GM23338 (cell line): ENCODE measurements at regions not wholly inside any gene's neighbourhood (a gene's known extent, or its start where the extent isn't known, plus 50 kb on each side); places are given as distances from the start of the nearest gene placed in this dataset.
A peak's percentile ranks its signal among the peaks of the same experiment; 100 is the strongest.

ENCODE experiments used
- ATAC-seq: fragments of 200-7000 bp; cut with Tn5 transposase; 3 replicates; pipeline ENCODE4 v1.9.1; 2020
- DNase-seq: peaks from one replicate; pipeline ENCODE4 v3.0.0-alpha.2; 2015; ENCODE audit warnings: low spot score
- H2AFZ ChIP-seq: fragments of 200-600 bp; sonication (generic); 2 replicates; pipeline ENCODE4 v1.8.0; 2016; ENCODE audit warnings: antibody characterized with exemption, mild to moderate bottlenecking, moderate library complexity
- H3F3A ChIP-seq: fragments of 200-600 bp; sonication (generic); replicated peaks from 2 replicates; pipeline ENCODE4 v1.8.0; 2017; ENCODE audit warnings: antibody characterized with exemption, mixed run types, low read depth
- H3K27ac ChIP-seq: fragments of 200-600 bp; sonication (generic); 2 replicates; pipeline ENCODE4 v1.6.1; 2016; ENCODE audit warnings: low read depth
- H3K27me3 ChIP-seq: fragments of 200-600 bp; sonication (generic); 2 replicates; pipeline ENCODE4 v1.8.0; 2016; ENCODE audit warnings: mild to moderate bottlenecking, mixed run types, moderate library complexity; ENCODE audit not compliant: insufficient read depth
- H3K36me3 ChIP-seq: fragments of 200-600 bp; sonication (generic); 2 replicates; pipeline ENCODE4 v1.8.0; 2016; ENCODE audit warnings: mild to moderate bottlenecking; ENCODE audit not compliant: insufficient read depth
- H3K4me1 ChIP-seq: fragments of 200-600 bp; sonication (generic); 2 replicates; pipeline ENCODE4 v1.8.0; 2016; ENCODE audit warnings: mild to moderate bottlenecking, moderate library complexity; ENCODE audit not compliant: insufficient read depth
- H3K4me2 ChIP-seq: fragments of 200-600 bp; sonication (generic); 2 replicates; pipeline ENCODE4 v1.7.1; 2017; ENCODE audit warnings: mixed run types
- H3K4me3 ChIP-seq: fragments of 200-600 bp; sonication (generic); 2 replicates; pipeline ENCODE4 v1.6.1; 2016; ENCODE audit warnings: mixed run types
- H3K79me2 ChIP-seq: fragments of 200-600 bp; sonication (generic); replicated peaks from 2 replicates; pipeline ENCODE4 v1.8.0; 2017; ENCODE audit warnings: mild to moderate bottlenecking; ENCODE audit not compliant: insufficient read depth
- H3K9me2 ChIP-seq: fragments of 200-600 bp; sonication (generic); 2 replicates; pipeline ENCODE4 v1.8.0; 2017; ENCODE audit not compliant: insufficient read depth
- H4K20me1 ChIP-seq: fragments of 200-600 bp; sonication (generic); replicated peaks from 2 replicates; pipeline ENCODE4 v1.8.0; 2017; ENCODE audit warnings: mild to moderate bottlenecking; ENCODE audit not compliant: insufficient read depth
- H3K27ac Mint-ChIP-seq: 2 replicates; pipeline ENCODE4 v1.8.0; 2020; ENCODE audit warnings: inconsistent platforms, mild to moderate bottlenecking, moderate library complexity, mixed read lengths
- H3K27me3 Mint-ChIP-seq: 3 replicates; pipeline ENCODE4 v1.8.0; 2022; ENCODE audit warnings: low read depth, mild to moderate bottlenecking, moderate library complexity, mixed read lengths, inconsistent platforms; ENCODE audit not compliant: insufficient read depth, poor library complexity
- H3K36me3 Mint-ChIP-seq: 3 replicates; pipeline ENCODE4 v1.8.0; 2021; ENCODE audit warnings: low read depth, mild to moderate bottlenecking, inconsistent platforms, moderate library complexity, mixed read lengths
- H3K4me1 Mint-ChIP-seq: 3 replicates; pipeline ENCODE4 v1.8.0; 2020; ENCODE audit warnings: mild to moderate bottlenecking, inconsistent platforms, mixed read lengths
- H3K4me3 Mint-ChIP-seq: 3 replicates; pipeline ENCODE4 v1.8.0; 2021; ENCODE audit warnings: moderate library complexity, mild to moderate bottlenecking, inconsistent platforms, mixed read lengths
- H3K9me3 Mint-ChIP-seq: 3 replicates; pipeline ENCODE4 v1.8.0; 2020; ENCODE audit warnings: moderate library complexity, mild to moderate bottlenecking, inconsistent platforms, mixed read lengths
- EZH2 ChIP-seq: fragments of 200-600 bp; sonication (generic); IDR thresholded peaks from one replicate; pipeline ENCODE4 v1.8.0; 2017; ENCODE audit warnings: antibody characterized with exemption, mild to moderate bottlenecking, low read depth; ENCODE audit not compliant: unreplicated experiment
- JUNB ChIP-seq: IDR thresholded peaks from one replicate; pipeline ENCODE4 v1.6.1; 2016; ENCODE audit warnings: antibody characterized with exemption; ENCODE audit not compliant: unreplicated experiment
- ZNF114 ChIP-seq: fragments of 250-450 bp; sonication (Bioruptor Pico); IDR thresholded peaks from 2 replicates; pipeline ENCODE4 v1.5.0; 2020; ENCODE audit warnings: mild to moderate bottlenecking, moderate library complexity
- ZNF462 ChIP-seq: fragments of 250-450 bp; sonication (Bioruptor Pico); IDR thresholded peaks from 2 replicates; pipeline ENCODE4 v1.5.0; 2020; ENCODE audit warnings: mild to moderate bottlenecking, moderate library complexity
- TF ChIP-seq, protein P1 (sequence below): IDR thresholded peaks from 2 replicates; pipeline ENCODE4 v1.6.1; 2016; ENCODE audit warnings: antibody characterized with exemption

GRCh38 chr2:194253528-194254259 lies 1403.3 kb upstream of the SLC39A10 start:
- Histone ChIP-seq H2AFZ (no peak overlapping the region), H4K20me1 (no peaks in the 10 kb centered on the region), H3K27ac (no peak overlapping the region), H3K79me2 (no peaks in the 10 kb centered on the region), H3K4me3 (no peak overlapping the region), H3K27me3 (no peaks in the 10 kb centered on the region), H3K36me3 (no peaks in the 10 kb centered on the region), H3K4me1 (peaks cover 8% of the 10 kb centered on the region), H3K4me2 (no peak overlapping the region), H3F3A (no peaks in the 10 kb centered on the region), H3K9me2 (no peaks in the 10 kb centered on the region)
- H3K27ac Mint-ChIP-seq = no peak overlapping the region
- no peak for TF ChIP-seq EZH2
- TF ChIP-seq, protein P1, sequence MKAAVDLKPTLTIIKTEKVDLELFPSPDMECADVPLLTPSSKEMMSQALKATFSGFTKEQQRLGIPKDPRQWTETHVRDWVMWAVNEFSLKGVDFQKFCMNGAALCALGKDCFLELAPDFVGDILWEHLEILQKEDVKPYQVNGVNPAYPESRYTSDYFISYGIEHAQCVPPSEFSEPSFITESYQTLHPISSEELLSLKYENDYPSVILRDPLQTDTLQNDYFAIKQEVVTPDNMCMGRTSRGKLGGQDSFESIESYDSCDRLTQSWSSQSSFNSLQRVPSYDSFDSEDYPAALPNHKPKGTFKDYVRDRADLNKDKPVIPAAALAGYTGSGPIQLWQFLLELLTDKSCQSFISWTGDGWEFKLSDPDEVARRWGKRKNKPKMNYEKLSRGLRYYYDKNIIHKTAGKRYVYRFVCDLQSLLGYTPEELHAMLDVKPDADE = no peak
- H3K4me3 Mint-ChIP-seq = no peak overlapping the region
- H3K27me3 Mint-ChIP-seq = peaks cover 3% of the 10 kb centered on the region
- H3K9me3 Mint-ChIP-seq = peaks cover 15% of the 10 kb centered on the region
- ATAC-seq (no peak), DNase-seq (no peak)
- peaks cover 6% of the 10 kb centered on the region; the same call in 1 of the 3 replicates for H3K36me3 Mint-ChIP-seq
- H3K4me1 Mint-ChIP-seq = peaks cover 7% of the 10 kb centered on the region

- peaks cover 15% of the 10 kb centered on the region for H3K9me3 Mint-ChIP-seq
- no peaks in the 10 kb centered on the region for H3K36me3 ChIP-seq
- no peak overlapping the region for H2AFZ ChIP-seq
- H3K4me1 Mint-ChIP-seq = peaks cover 7% of the 10 kb centered on the region
- H3K27ac Mint-ChIP-seq = peak overlapping the region; percentile 86; the same call in 1 of the 2 replicates
- peak; percentile 27 for DNase-seq
- no peak overlapping the region for H3K27ac ChIP-seq
- H3K4me2 ChIP-seq = no peak overlapping the region
- peaks cover 2% of the 10 kb centered on the region for H3K27me3 Mint-ChIP-seq
- H4K20me1 ChIP-seq = no peaks in the 10 kb centered on the region
- H3K4me3 ChIP-seq = no peak overlapping the region
- no peak overlapping the region for H3K4me3 Mint-ChIP-seq
- no peaks in the 10 kb centered on the region for H3K27me3 ChIP-seq
- H3K4me1 ChIP-seq = peaks cover 8% of the 10 kb centered on the region
- no peak for ATAC-seq
- no peaks in the 10 kb centered on the region for H3K9me2 ChIP-seq
- no peaks in the 10 kb centered on the region for H3K79me2 ChIP-seq
- peaks cover 6% of the 10 kb centered on the region; the same call in 1 of the 3 replicates for H3K36me3 Mint-ChIP-seq
- no peaks in the 10 kb centered on the region for H3F3A ChIP-seq
- TF ChIP-seq JUNB = no peak
- TF ChIP-seq ZNF114 (CRISPR knock-in tag) = no peak
- TF ChIP-seq ZNF462 (CRISPR knock-in tag) = no peak
- TF ChIP-seq, protein P1 = no peak
Observed at GRCh38 chr2:194252127-194252526, 1404.9 kb upstream of the SLC39A10 start.
